CD4-positive, alpha-beta memory T cell (primary cell): ENCODE measurements at regions not wholly inside any gene's neighbourhood (a gene's known extent, or its start where the extent isn't known, plus 50 kb on each side); places are given as distances from the start of the nearest gene placed in this dataset.

Source experiments
- CTCF ChIA-PET: fragments of 350-600 bp; sonication (Branson Sonifier 250); formaldehyde crosslinking; loops from one replicate; lab custom pipeline; 2021; ENCODE audit warnings: inconsistent platforms; ENCODE audit not compliant: partially characterized antibody; lab: Charles Lee
- POLR2A ChIA-PET: fragments of 350-600 bp; sonication (Branson Sonifier 250); formaldehyde crosslinking; loops from one replicate; lab custom pipeline; 2021; ENCODE audit not compliant: partially characterized antibody; lab: Charles Lee
- DNase-seq, 5 donors: peaks; one replicate each; pipeline versions ENCODE4 v3.0.0 to v3.0.0-alpha.2; 2020 to 2022; ENCODE audit warnings: mixed read lengths in 1 of 5
- H3K27ac ChIP-seq: one replicate; pipeline ENCODE4 v1.7.0; 2013; ENCODE audit warnings: low read depth, low read length
- H3K27me3 ChIP-seq: 2 replicates; pipeline ENCODE4 v1.7.0; 2013; ENCODE audit warnings: mild to moderate bottlenecking, low read length, moderate library complexity; ENCODE audit not compliant: insufficient read depth
- H3K36me3 ChIP-seq: 2 replicates; pipeline ENCODE4 v1.7.0; 2013; ENCODE audit warnings: mild to moderate bottlenecking, low read length, moderate library complexity; ENCODE audit not compliant: insufficient read depth
- H3K4me1 ChIP-seq: 2 replicates; pipeline ENCODE4 v1.7.0; 2013; ENCODE audit warnings: mild to moderate bottlenecking, low read length, moderate library complexity; ENCODE audit not compliant: insufficient read depth
- H3K4me3 ChIP-seq, 2 donors: one replicate each; pipeline ENCODE4 v1.7.0; 2013; ENCODE audit warnings: low read length in 2 of 2, mild to moderate bottlenecking in 1 of 2
- H3K9me3 ChIP-seq, 2 donors: one replicate each; pipeline ENCODE4 v1.7.0; 2013; ENCODE audit warnings: low read length in 2 of 2, control low read depth in 1 of 2; ENCODE audit not compliant: control insufficient read depth in 1 of 2
- H3K27ac Mint-ChIP-seq, 7 donors: one replicate each; pipeline ENCODE4 v1.8.0; 2020 to 2021; ENCODE audit warnings: mixed read lengths in 7 of 7, mild to moderate bottlenecking in 6 of 7, inconsistent platforms in 3 of 7, moderate library complexity in 3 of 7
- H3K27me3 Mint-ChIP-seq, 2 donors: one replicate each; pipeline ENCODE4 v1.8.0; 2020 to 2021; ENCODE audit warnings: mixed read lengths in 2 of 2
- H3K36me3 Mint-ChIP-seq, 2 donors: one replicate each; pipeline ENCODE4 v1.8.0; 2020 to 2021; ENCODE audit warnings: mixed read lengths in 2 of 2, inconsistent platforms in 1 of 2, mild to moderate bottlenecking in 1 of 2
- H3K4me1 Mint-ChIP-seq, 4 donors: one replicate each; pipeline ENCODE4 v1.8.0; 2020 to 2021; ENCODE audit warnings: mixed read lengths in 4 of 4, mild to moderate bottlenecking in 1 of 4
- H3K4me3 Mint-ChIP-seq, 8 donors: one replicate each; pipeline ENCODE4 v1.8.0; 2020 to 2021; ENCODE audit warnings: mixed read lengths in 8 of 8, mild to moderate bottlenecking in 7 of 8, moderate library complexity in 6 of 8, inconsistent platforms in 3 of 8
- H3K9me3 Mint-ChIP-seq, 8 donors: one replicate each; pipeline ENCODE4 v1.8.0; 2020 to 2021; ENCODE audit warnings: mixed read lengths in 8 of 8, mild to moderate bottlenecking in 5 of 8, inconsistent platforms in 3 of 8, moderate library complexity in 1 of 8
- intact Hi-C: fragments of 100-400 bp; cut with micrococcal nuclease; formaldehyde crosslinking; loops from one replicate; pipeline ENCODE4 v1.15.1; 2023

DNA sequence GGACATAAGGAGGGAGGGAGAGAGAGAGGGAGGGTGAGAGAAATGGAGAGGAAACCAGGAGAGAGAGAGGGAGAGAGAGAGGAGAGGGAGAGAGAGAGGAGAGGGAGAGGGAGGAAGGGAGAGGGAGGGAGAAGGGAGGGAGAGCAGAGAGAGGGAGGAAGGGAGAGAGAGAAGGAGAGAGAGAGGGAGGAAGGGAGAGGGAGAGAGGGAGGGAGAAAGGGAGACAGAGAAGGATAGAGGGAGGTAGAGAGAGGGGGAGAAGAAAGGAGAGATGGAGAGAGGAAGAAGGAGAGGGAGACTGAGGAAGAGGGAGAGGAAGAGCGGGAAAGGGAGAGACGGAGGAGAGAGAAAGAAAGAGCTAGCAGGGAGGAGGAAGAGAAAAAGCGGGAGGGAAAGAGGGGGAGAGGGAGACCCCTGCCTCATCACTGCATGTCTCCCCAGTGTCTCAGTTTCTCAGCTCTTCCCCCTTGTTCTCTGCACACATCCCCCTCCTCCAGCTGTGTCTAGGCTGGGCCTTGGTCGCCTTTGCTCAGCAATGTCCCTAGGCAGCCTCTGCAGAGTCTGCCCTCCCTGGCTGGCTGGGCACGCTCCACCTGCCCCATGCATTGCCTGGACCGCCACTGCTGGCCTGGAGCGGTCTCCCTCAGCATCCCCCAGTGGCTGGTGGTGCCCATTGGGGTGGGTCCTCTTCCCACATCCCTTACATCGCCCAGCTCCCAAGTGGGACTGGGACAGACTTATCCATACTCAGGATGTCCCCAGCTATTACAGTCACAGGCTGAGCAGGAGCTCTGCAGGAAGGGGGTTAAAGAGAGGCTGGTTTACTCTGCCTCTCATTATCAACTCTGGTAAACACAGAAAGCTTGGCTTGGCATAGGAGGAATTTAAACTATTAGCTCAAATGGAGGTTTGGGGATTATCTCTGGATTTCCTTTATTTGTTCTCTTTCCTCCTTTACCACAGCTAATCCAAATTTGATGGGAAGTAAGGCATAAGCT, 85.7 kb upstream of the APCDD1 start:
- H3K9me3 ChIP-seq, result no peaks in the 10 kb centered on the region
- Mint-ChIP-seq H3K4me3 (no peak overlapping the region), H3K36me3 (no peaks in the 10 kb centered on the region), H3K27ac (no peak overlapping the region), H3K9me3 (peaks cover 0 to 5% (median 0%) of the 10 kb centered on the region in 8 donors), H3K4me1 (no peaks in the 10 kb centered on the region), H3K27me3 (peaks cover 0 to 3% of the 10 kb centered on the region in 2 donors)
- no peak overlapping the region for H3K4me3 ChIP-seq
- ChIA-PET CTCF (no interaction called here), POLR2A (no interaction called here)
- no peaks in the 10 kb centered on the region for H3K36me3 ChIP-seq
- DNase-seq, result no peak
- H3K27me3 ChIP-seq, result no peaks in the 10 kb centered on the region
- intact Hi-C loops, result no loop called here
- no peak overlapping the region for H3K27ac ChIP-seq
- H3K4me1 ChIP-seq, result no peaks in the 10 kb centered on the region

DNA sequence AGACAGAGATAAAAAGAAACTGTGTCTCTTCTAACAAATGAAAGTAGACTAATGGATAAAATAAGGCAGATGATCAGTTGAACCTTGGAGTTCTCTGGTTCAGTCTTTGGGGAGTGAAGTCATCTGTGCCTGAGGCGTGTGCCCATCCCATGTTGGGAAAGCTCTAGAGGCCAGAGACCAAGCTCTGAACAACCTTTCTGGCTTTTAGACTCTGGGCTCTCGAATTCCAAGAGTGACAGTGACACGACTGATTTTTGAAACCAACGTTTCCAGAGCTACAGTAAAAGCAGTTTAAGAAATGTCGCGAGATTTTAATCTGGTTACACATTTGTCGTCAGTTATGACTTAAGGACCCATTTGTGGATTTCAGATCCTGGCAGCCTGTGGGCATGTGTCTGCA, 83.7 kb upstream of the APCDD1 start:
- Mint-ChIP-seq H3K36me3 (no peaks in the 10 kb centered on the region), H3K4me1 (no peaks in the 10 kb centered on the region), H3K27ac (no peak overlapping the region), H3K9me3 (no peaks in the 10 kb centered on the region), H3K27me3 (peaks cover 0 to 3% of the 10 kb centered on the region in 2 donors), H3K4me3 (no peak overlapping the region)
- no peaks in the 10 kb centered on the region for H3K4me1 ChIP-seq
- H3K27ac ChIP-seq, result no peak overlapping the region
- H3K4me3 ChIP-seq, result no peak overlapping the region
- ChIA-PET POLR2A (no interaction called here), CTCF (no interaction called here)
- intact Hi-C loops, result no loop called here
- H3K36me3 ChIP-seq, result no peaks in the 10 kb centered on the region
- DNase-seq, result no peak
- H3K27me3 ChIP-seq, result no peaks in the 10 kb centered on the region
- no peaks in the 10 kb centered on the region for H3K9me3 ChIP-seq

- CTCF ChIA-PET, result no interaction called here
- intact Hi-C loops, result no loop called here
- H3K27me3 ChIP-seq, result no peaks in the 10 kb centered on the region
- H3K9me3 ChIP-seq, result no peaks in the 10 kb centered on the region
- Mint-ChIP-seq H3K4me1 (no peaks in the 10 kb centered on the region), H3K27me3 (peaks cover under 1 to 3% of the 10 kb centered on the region in 2 donors), H3K27ac (no peak overlapping the region), H3K36me3 (no peaks in the 10 kb centered on the region), H3K4me3 (no peak overlapping the region), H3K9me3 (no peaks in the 10 kb centered on the region)
- no peak for DNase-seq
- no peaks in the 10 kb centered on the region for H3K36me3 ChIP-seq
- POLR2A ChIA-PET, result no interaction called here
- no peaks in the 10 kb centered on the region for H3K4me1 ChIP-seq
- no peak overlapping the region for H3K27ac ChIP-seq
- no peak overlapping the region for H3K4me3 ChIP-seq
Measured at GRCh38 chr18:10371165-10371564, 83.3 kb upstream of the APCDD1 start.

DNA sequence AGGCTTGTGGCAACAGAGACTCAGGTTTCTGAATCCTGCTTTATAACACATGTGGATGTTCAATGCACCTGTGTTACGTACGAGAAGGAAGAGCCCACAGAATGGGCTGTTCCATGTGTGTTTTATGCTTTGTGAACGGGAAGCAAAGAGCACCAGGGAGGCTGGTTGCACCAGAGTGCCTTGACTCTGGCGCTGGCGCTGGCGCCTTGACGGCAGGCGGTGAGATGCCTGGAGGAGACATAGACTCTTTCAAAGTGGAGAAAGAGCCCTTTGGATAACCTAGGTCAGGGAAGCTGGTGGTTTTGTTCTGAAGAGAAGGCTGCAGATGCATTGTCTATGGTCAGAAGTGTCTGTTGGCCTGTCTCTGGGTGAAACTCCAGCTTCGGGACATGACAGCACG, 80.2 kb upstream of the APCDD1 start:
- Histone ChIP-seq H3K27ac (no peak overlapping the region), H3K27me3 (no peaks in the 10 kb centered on the region), H3K36me3 (no peaks in the 10 kb centered on the region), H3K4me3 (no peak overlapping the region), H3K9me3 (no peaks in the 10 kb centered on the region), H3K4me1 (no peaks in the 10 kb centered on the region)
- no peak for DNase-seq
- POLR2A ChIA-PET, result no interaction called here
- Mint-ChIP-seq H3K4me3 (no peak overlapping the region), H3K27me3 (peaks cover 0 to 4% of the 10 kb centered on the region in 2 donors), H3K27ac (no peak overlapping the region), H3K4me1 (no peaks in the 10 kb centered on the region), H3K36me3 (no peaks in the 10 kb centered on the region), H3K9me3 (no peaks in the 10 kb centered on the region)
- CTCF ChIA-PET, result no interaction called here
- intact Hi-C loops, result no loop called here

- H3K4me1 Mint-ChIP-seq, result no peaks in the 10 kb centered on the region
- no peak overlapping the region for H3K4me3 Mint-ChIP-seq
- no peaks in the 10 kb centered on the region for H3K36me3 Mint-ChIP-seq
- POLR2A ChIA-PET, result no interaction called here
- H3K27ac ChIP-seq, result no peak overlapping the region
- DNase-seq, result no peak
- no peaks in the 10 kb centered on the region for H3K36me3 ChIP-seq
- H3K27ac Mint-ChIP-seq, result no peak overlapping the region
- intact Hi-C loops, result no loop called here
- peaks cover 0 to 4% of the 10 kb centered on the region in 2 donors for H3K27me3 Mint-ChIP-seq
- H3K9me3 ChIP-seq, result no peaks in the 10 kb centered on the region
- no peak overlapping the region for H3K4me3 ChIP-seq
- CTCF ChIA-PET, result no interaction called here
- H3K27me3 ChIP-seq, result no peaks in the 10 kb centered on the region
- H3K9me3 Mint-ChIP-seq, result no peaks in the 10 kb centered on the region
- no peaks in the 10 kb centered on the region for H3K4me1 ChIP-seq
Measured at GRCh38 chr18:10374636-10375293, 79.7 kb upstream of the APCDD1 start.

DNA sequence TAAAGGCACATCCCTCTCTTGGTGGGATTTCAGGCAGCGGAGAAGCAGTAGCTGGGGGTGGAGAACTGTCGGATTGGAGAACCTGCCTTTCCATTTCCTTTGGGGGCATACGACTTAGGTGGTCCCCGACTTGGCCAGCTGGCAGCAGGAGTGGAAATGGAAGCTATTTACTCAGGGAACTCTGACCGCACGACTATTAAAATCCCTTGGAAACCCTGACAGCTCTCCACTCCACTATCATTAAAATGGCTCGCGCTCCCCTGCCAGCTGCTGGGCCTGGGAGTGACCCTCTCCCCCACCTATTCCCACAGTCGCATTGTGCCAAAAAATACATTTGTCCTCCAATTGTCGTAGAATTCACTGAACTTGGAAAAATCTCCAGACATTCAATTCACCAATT, 77.7 kb upstream of the APCDD1 start:
- Histone ChIP-seq H3K4me1 (no peaks in the 10 kb centered on the region), H3K27ac (no peak overlapping the region), H3K9me3 (no peaks in the 10 kb centered on the region), H3K4me3 (no peak overlapping the region), H3K27me3 (no peaks in the 10 kb centered on the region), H3K36me3 (no peaks in the 10 kb centered on the region)
- Mint-ChIP-seq H3K9me3 (no peaks in the 10 kb centered on the region), H3K4me1 (no peaks in the 10 kb centered on the region), H3K27ac (no peak overlapping the region), H3K4me3 (no peak overlapping the region), H3K36me3 (no peaks in the 10 kb centered on the region), H3K27me3 (peaks cover 0 to 4% of the 10 kb centered on the region in 2 donors)
- ChIA-PET POLR2A (no interaction called here), CTCF (no interaction called here)
- no peak for DNase-seq
- intact Hi-C loops, result no loop called here

- DNase-seq, result no peak
- no peaks in the 10 kb centered on the region for H3K27me3 ChIP-seq
- ChIA-PET POLR2A (no interaction called here), CTCF (no interaction called here)
- H3K4me3 ChIP-seq, result no peak overlapping the region
- Mint-ChIP-seq H3K27me3 (peaks cover 0 to 4% of the 10 kb centered on the region in 2 donors), H3K9me3 (peaks cover 0 to 2% (median 0%) of the 10 kb centered on the region in 8 donors), H3K4me1 (no peaks in the 10 kb centered on the region), H3K36me3 (no peaks in the 10 kb centered on the region), H3K27ac (no peak overlapping the region), H3K4me3 (no peak overlapping the region)
- no peaks in the 10 kb centered on the region for H3K36me3 ChIP-seq
- no peaks in the 10 kb centered on the region for H3K9me3 ChIP-seq
- no peak overlapping the region for H3K27ac ChIP-seq
- no peaks in the 10 kb centered on the region for H3K4me1 ChIP-seq
- intact Hi-C loops, result no loop called here
Measured at GRCh38 chr18:10377956-10378355, 76.5 kb upstream of the APCDD1 start.
